Nephron progenitor cell (in vitro differentiated cells): ENCODE measurements at regions not wholly inside any gene's neighbourhood (a gene's known extent, or its start where the extent isn't known, plus 50 kb on each side); places are given as distances from the start of the nearest gene placed in this dataset.
A peak's percentile ranks its signal among the peaks of the same experiment; 100 is the strongest.
"Not testable (repeated sequence)": the region's sequence is repeated elsewhere in the genome, so short reads cannot be mapped to it uniquely, and the experiment has no call there.

Experiments used
- DNase-seq: peaks from one replicate; pipeline ENCODE4 v3.0.0; 2021
- H3K27ac Mint-ChIP-seq: 2 replicates; pipeline ENCODE4 v1.8.0; 2021; ENCODE audit warnings: mild to moderate bottlenecking, moderate library complexity, mixed read lengths
- H3K27me3 Mint-ChIP-seq: 2 replicates; pipeline ENCODE4 v1.8.0; 2021; ENCODE audit warnings: mild to moderate bottlenecking, low read depth, mixed read lengths; ENCODE audit not compliant: poor library complexity
- H3K36me3 Mint-ChIP-seq: 2 replicates; pipeline ENCODE4 v1.8.0; 2021; ENCODE audit warnings: low read depth, mixed read lengths
- H3K4me1 Mint-ChIP-seq: 2 replicates; pipeline ENCODE4 v1.8.0; 2021; ENCODE audit warnings: mixed read lengths
- H3K4me3 Mint-ChIP-seq: 2 replicates; pipeline ENCODE4 v1.8.0; 2021; ENCODE audit warnings: mild to moderate bottlenecking, moderate library complexity, mixed read lengths
- H3K9me3 Mint-ChIP-seq: 2 replicates; pipeline ENCODE4 v1.8.0; 2021; ENCODE audit warnings: mild to moderate bottlenecking, moderate library complexity, mixed read lengths
- TF ChIP-seq, protein P1 (sequence below): fragments of 200-600 bp; sonication (generic); IDR thresholded peaks from 2 replicates; pipeline ENCODE4 v1.5.0; 2021; ENCODE audit warnings: antibody characterized with exemption

DNA sequence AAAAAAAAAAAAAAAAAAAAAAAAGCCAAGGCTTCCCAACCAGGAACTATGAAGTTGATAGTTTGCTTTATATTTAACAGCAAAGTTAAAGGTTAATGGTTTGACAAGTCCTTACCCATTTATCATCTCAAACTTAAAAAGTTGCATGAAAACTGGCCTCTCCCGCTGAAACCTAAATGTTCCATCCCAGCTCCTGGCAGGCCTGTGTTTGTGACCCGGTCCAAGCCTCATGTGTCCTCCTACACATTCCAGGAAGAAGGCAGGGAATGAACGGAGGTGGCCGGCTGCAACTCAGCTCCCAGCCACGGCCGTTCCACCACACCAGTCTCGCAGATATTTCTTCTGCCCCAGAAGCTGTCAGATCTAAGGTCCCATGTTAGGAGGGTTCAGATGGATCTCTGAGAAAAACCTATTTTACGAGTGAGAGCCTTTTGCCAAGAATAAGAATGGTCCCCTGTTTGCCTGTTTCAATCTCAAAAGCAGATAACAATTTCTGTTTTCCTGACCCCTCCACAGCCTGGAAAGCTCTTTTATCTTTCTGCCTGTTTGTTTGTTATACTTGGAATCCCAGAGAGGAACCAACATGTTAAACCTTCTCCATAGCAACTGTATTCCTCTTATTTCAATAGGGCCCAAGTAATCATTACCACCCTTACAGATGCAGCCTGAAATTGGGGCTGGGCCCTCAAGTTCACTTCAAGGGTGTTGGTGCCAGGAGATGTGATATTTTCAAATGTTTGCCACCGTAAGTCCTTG is 56.5 kb downstream of the KCTD12 start:
- H3K4me1 Mint-ChIP-seq = peaks cover 27% of the 10 kb centered on the region
- H3K36me3 Mint-ChIP-seq = no peaks in the 10 kb centered on the region
- peak overlapping the region; percentile 53 for H3K27ac Mint-ChIP-seq
- TF ChIP-seq, protein P1, sequence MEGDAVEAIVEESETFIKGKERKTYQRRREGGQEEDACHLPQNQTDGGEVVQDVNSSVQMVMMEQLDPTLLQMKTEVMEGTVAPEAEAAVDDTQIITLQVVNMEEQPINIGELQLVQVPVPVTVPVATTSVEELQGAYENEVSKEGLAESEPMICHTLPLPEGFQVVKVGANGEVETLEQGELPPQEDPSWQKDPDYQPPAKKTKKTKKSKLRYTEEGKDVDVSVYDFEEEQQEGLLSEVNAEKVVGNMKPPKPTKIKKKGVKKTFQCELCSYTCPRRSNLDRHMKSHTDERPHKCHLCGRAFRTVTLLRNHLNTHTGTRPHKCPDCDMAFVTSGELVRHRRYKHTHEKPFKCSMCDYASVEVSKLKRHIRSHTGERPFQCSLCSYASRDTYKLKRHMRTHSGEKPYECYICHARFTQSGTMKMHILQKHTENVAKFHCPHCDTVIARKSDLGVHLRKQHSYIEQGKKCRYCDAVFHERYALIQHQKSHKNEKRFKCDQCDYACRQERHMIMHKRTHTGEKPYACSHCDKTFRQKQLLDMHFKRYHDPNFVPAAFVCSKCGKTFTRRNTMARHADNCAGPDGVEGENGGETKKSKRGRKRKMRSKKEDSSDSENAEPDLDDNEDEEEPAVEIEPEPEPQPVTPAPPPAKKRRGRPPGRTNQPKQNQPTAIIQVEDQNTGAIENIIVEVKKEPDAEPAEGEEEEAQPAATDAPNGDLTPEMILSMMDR = no peak
- no peak overlapping the region for H3K4me3 Mint-ChIP-seq
- peaks cover 2% of the 10 kb centered on the region for H3K27me3 Mint-ChIP-seq
- no peaks in the 10 kb centered on the region for H3K9me3 Mint-ChIP-seq
- peak; percentile 38 for DNase-seq

DNA sequence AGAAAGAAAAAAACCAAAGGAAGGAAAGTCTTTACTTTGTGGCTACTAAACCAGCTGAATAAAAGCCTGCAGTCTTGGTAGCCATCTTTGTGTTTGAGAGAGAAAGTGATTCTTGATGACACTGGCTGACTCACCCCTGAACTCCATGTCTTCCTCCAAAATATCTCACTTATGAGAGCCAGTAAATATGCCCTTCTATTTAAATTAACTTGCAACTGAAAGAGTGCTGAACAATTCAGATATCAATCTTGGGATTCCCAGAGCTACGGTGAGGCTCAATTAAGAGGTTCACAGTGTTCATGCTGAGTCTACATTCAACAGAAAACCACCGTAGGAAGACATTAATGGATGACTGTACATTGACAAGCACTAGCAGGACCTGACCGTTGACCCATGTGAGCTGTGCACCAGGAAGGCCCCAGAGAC is 57.9 kb downstream of the KCTD12 start:
- H3K27ac Mint-ChIP-seq = no peak overlapping the region
- H3K27me3 Mint-ChIP-seq = no peaks in the 10 kb centered on the region
- H3K36me3 Mint-ChIP-seq = no peaks in the 10 kb centered on the region
- no peak for DNase-seq
- H3K4me3 Mint-ChIP-seq = no peak overlapping the region
- TF ChIP-seq, protein P1 = no peak
- H3K9me3 Mint-ChIP-seq = no peaks in the 10 kb centered on the region
- peaks cover 27% of the 10 kb centered on the region for H3K4me1 Mint-ChIP-seq

DNA sequence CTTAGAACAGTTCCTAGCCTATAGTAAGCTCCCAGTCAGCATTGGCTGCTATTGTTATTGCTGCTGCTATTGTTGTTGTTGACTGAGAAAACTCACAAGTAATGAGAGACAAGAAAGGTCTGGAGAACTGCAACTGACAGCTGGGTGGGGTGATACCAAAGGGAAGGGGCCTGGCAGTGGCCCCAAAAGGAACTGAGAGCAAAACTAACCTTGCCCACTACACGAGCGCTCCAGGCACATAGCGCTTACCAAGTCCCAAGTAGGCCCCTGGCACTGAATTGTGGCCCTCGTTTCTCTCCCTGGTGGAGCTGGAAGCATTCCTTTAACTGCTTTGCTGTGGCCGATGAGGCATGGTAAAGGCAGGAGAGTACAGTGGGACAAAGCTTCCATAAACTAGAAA is 59.7 kb downstream of the KCTD12 start:
- TF ChIP-seq, protein P1 = no peak
- H3K27ac Mint-ChIP-seq = no peak overlapping the region
- no peaks in the 10 kb centered on the region for H3K9me3 Mint-ChIP-seq
- H3K4me1 Mint-ChIP-seq = peaks cover 27% of the 10 kb centered on the region
- no peaks in the 10 kb centered on the region for H3K27me3 Mint-ChIP-seq
- H3K4me3 Mint-ChIP-seq = no peak overlapping the region
- no peaks in the 10 kb centered on the region for H3K36me3 Mint-ChIP-seq
- DNase-seq = no peak

DNA sequence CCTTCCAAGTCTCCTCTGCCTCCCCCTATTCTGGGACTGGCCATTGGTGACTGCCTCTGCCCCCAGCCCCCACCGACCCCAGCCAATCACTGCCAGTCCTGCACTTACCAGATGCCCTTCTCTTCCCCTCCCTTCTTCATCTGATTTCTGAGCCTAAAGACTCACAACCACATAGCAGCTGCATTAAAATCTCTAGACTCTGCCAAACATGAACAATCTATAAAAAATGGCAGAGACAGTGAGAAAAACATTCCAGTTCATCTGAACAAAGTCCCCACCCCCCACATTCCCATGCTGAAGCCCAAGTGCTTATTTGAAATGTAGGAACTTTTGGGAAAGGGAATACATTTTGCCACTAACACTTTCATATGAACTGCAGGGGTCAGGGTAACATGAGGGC is 60.8 kb downstream of the KCTD12 start:
- Mint-ChIP-seq H3K4me1 (peaks cover 21% of the 10 kb centered on the region), H3K4me3 (no peak overlapping the region), H3K27ac (no peak overlapping the region), H3K36me3 (no peaks in the 10 kb centered on the region), H3K27me3 (no peaks in the 10 kb centered on the region), H3K9me3 (no peaks in the 10 kb centered on the region)
- TF ChIP-seq, protein P1 = no peak
- no peak for DNase-seq

DNA sequence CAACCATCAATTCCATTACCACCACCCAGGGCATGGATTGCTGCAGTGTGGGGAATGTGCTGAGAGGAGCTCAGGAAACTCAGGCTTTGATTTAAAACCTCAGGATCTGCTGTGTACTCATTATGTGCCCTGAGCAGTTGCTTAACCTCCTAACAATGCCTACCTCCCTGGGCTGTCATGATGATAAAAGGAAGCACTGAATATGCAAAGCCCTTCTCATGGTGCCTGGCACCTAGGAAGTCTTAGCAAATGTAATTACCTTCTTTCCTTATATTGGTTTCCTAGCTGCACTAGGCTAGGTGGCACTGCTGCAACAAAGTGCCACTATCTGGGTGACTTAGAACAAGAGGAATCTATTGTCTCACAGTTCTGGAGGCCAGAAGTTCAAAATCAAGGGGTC is 62.2 kb downstream of the KCTD12 start:
- Mint-ChIP-seq H3K4me3 (no peak overlapping the region), H3K9me3 (no peaks in the 10 kb centered on the region), H3K36me3 (no peaks in the 10 kb centered on the region), H3K27ac (no peak overlapping the region), H3K27me3 (no peaks in the 10 kb centered on the region), H3K4me1 (peaks cover 7% of the 10 kb centered on the region)
- TF ChIP-seq, protein P1 = no peak
- no peak for DNase-seq

DNA sequence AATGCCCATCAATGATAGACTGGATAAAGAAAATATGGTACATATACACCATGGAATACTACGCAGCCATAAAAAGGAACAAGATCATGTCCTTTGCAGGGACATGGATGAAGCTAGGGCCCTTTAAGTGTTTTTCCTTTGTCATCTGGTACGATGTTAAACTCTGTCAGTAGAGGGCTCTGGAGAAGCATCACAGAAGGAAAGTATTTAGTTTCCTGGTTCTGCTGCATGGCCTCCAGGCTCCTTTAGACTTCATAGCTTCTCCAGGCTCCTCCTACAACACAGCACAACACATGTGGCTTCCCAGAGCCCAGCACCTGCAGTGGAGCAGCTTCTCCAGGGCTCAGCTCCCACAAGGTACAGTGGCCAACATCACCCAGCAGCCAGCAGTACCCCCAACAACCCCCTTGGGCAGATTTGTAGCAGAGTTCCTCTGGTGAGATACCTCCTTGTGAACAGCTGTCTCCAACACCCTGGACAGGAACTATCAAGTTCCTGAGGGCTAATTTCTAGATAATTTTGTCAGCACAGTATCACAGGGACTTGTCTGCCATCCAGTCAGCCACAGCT is 63.4 kb downstream of the KCTD12 start:
- H3K27ac Mint-ChIP-seq = no peak overlapping the region
- H3K4me3 Mint-ChIP-seq = no peak overlapping the region
- TF ChIP-seq, protein P1 = no peak
- H3K27me3 Mint-ChIP-seq = peaks cover 5% of the 10 kb centered on the region
- no peak for DNase-seq
- no peaks in the 10 kb centered on the region for H3K4me1 Mint-ChIP-seq
- H3K36me3 Mint-ChIP-seq = no peaks in the 10 kb centered on the region
- no peaks in the 10 kb centered on the region for H3K9me3 Mint-ChIP-seq

DNA sequence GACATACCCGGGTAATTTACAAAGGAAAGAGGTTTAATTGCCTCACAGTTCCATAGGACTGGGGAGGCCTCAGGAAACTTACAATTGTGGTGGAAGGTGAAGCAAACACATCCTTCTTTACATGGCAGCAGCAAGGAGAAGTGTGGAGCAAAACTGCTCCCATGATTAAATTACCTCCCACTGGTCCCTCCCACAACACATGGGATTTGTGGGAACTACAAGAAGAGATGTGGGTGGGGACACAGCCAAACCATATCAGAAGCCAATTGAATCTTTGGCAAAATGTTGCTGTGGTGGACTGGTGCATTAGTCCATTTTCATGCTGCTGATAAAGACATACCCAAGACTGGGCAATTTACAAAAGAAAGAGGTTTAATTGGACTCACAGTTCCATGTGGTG is 65.0 kb downstream of the KCTD12 start:
- not testable (repeated sequence) for H3K4me3 Mint-ChIP-seq, H3K4me1 Mint-ChIP-seq, DNase-seq, H3K9me3 Mint-ChIP-seq, H3K36me3 Mint-ChIP-seq, H3K27ac Mint-ChIP-seq
- peaks cover 10% of the 10 kb centered on the region for H3K27me3 Mint-ChIP-seq
